ENCODE measurements at regions not wholly inside any gene's neighbourhood (a gene's known extent, or its start where the extent isn't known, plus 50 kb on each side); places are given as distances from the start of the nearest gene placed in this dataset.

- Mint-ChIP-seq H3K4me3 (ENCODE audit: unreplicated experiment) (no peak overlapping the region), H3K36me3 (ENCODE audit: low read depth) (no peaks in the 10 kb centered on the region), H3K27me3 (ENCODE audit: low read depth) (no peaks in the 10 kb centered on the region), H3K4me1 (ENCODE audit: low read depth) (peaks cover 7% of the 10 kb centered on the region), H3K27ac (ENCODE audit: unreplicated experiment) (no peak overlapping the region), H3K9me3 (ENCODE audit: low read depth) (peaks cover 3% of the 10 kb centered on the region)
- no peak for DNase-seq (ENCODE audit: low spot score)
- no peak for TF ChIP-seq CTCF (IDR thresholded peaks at IDR 0.05)
Observed at GRCh38 chr16:52812678-52813556, 239.8 kb downstream of the CHD9NB start.

GRCh38 chr16:52805559-52806168, 247.0 kb downstream of the CHD9NB start:
- TF ChIP-seq CTCF (IDR thresholded peaks at IDR 0.05), result no peak
- no peaks in the 10 kb centered on the region for H3K4me1 Mint-ChIP-seq (ENCODE audit: low read depth)

GRCh38 chr16:52800432-52800831, 252.3 kb downstream of the CHD9NB start:
- H3K27me3 Mint-ChIP-seq (ENCODE audit: low read depth), result no peaks in the 10 kb centered on the region
- no peaks in the 10 kb centered on the region for H3K4me1 Mint-ChIP-seq (ENCODE audit: low read depth)
- no peak overlapping the region for H3K27ac Mint-ChIP-seq (ENCODE audit: unreplicated experiment)
- DNase-seq (ENCODE audit: low spot score), result no peak
- no peaks in the 10 kb centered on the region for H3K36me3 Mint-ChIP-seq (ENCODE audit: low read depth)
- peaks cover 7% of the 10 kb centered on the region for H3K9me3 Mint-ChIP-seq (ENCODE audit: low read depth)
- TF ChIP-seq CTCF (IDR thresholded peaks at IDR 0.05), result no peak
- H3K4me3 Mint-ChIP-seq (ENCODE audit: unreplicated experiment), result no peak overlapping the region

More at GRCh38 chr16:52805559-52806168, 247.0 kb downstream of the CHD9NB start:
- DNase-seq (ENCODE audit: low spot score), result no peak
- Mint-ChIP-seq H3K9me3 (ENCODE audit: low read depth) (peaks cover 10% of the 10 kb centered on the region), H3K4me3 (ENCODE audit: unreplicated experiment) (no peak overlapping the region), H3K27me3 (ENCODE audit: low read depth) (no peaks in the 10 kb centered on the region), H3K27ac (ENCODE audit: unreplicated experiment) (no peak overlapping the region), H3K36me3 (ENCODE audit: low read depth) (no peaks in the 10 kb centered on the region)

GRCh38 chr16:52799149-52799548, 252.2 kb upstream of the TOX3 start:
- Mint-ChIP-seq H3K27ac (ENCODE audit: unreplicated experiment) (no peak overlapping the region), H3K4me1 (ENCODE audit: low read depth) (no peaks in the 10 kb centered on the region), H3K27me3 (ENCODE audit: low read depth) (no peaks in the 10 kb centered on the region), H3K36me3 (ENCODE audit: low read depth) (no peaks in the 10 kb centered on the region), H3K9me3 (ENCODE audit: low read depth) (peaks cover 10% of the 10 kb centered on the region), H3K4me3 (ENCODE audit: unreplicated experiment) (no peak overlapping the region)
- DNase-seq (ENCODE audit: low spot score), result no peak
- no peak for TF ChIP-seq CTCF (IDR thresholded peaks at IDR 0.05)

GRCh38 chr16:52787709-52788108, 240.8 kb upstream of the TOX3 start:
- Mint-ChIP-seq H3K4me1 (ENCODE audit: low read depth) (peaks cover 11% of the 10 kb centered on the region), H3K9me3 (ENCODE audit: low read depth) (no peaks in the 10 kb centered on the region), H3K27ac (ENCODE audit: unreplicated experiment) (no peak overlapping the region), H3K4me3 (ENCODE audit: unreplicated experiment) (no peak overlapping the region), H3K27me3 (ENCODE audit: low read depth) (no peaks in the 10 kb centered on the region), H3K36me3 (ENCODE audit: low read depth) (no peaks in the 10 kb centered on the region)
- no peak for DNase-seq (ENCODE audit: low spot score)
- no peak for TF ChIP-seq CTCF (IDR thresholded peaks at IDR 0.05)

Data from chondrocyte (in vitro differentiated cells).